SK-N-SH (cell line): ENCODE measurements at regions not wholly inside any gene's neighbourhood (a gene's known extent, or its start where the extent isn't known, plus 50 kb on each side); places are given as distances from the start of the nearest gene placed in this dataset.

Experiments used
- CTCF ChIA-PET: fragments of 300-600, 350-600 bp; formaldehyde crosslinking; extraction: SDS; loops from one replicate; lab custom pipeline; 2021; lab: Yijun Ruan, JAX
- POLR2A ChIA-PET: fragments of 350-600 bp; sonication (Branson Sonifier 250); formaldehyde crosslinking; extraction: SDS; loops from one replicate; lab custom pipeline; 2020; ENCODE audit warnings: antibody characterized with exemption, inconsistent platforms; lab: Yijun Ruan, JAX
- DNase-seq: peaks from one replicate; pipeline ENCODE4 v3.0.0; 2012
- H2AFZ ChIP-seq: fragments of 200-600 bp; sonication (generic); 2 replicates; pipeline ENCODE4 v1.8.1; 2016; ENCODE audit warnings: antibody characterized with exemption, mild to moderate bottlenecking, low read depth
- H3F3A ChIP-seq: fragments of 200-600 bp; sonication (generic); replicated peaks from 2 replicates; pipeline ENCODE3; 2016; ENCODE audit warnings: antibody characterized with exemption, mild to moderate bottlenecking; ENCODE audit not compliant: insufficient read depth
- H3K27ac ChIP-seq, 2 experiments: fragments of 200-500 bp in 1 of 2; fragments of 200-600 bp in 1 of 2; sonication (Bioruptor generic) in 1 of 2; sonication (generic), shearing (Covaris generic) in 1 of 2; 2 replicates each; pipeline versions ENCODE4 v1.5.1 to v1.6.1; 2014 to 2016; ENCODE audit warnings: low read depth in 2 of 2, inconsistent platforms in 1 of 2, low read length in 1 of 2, mild to moderate bottlenecking in 1 of 2, mixed read lengths in 1 of 2
- H3K27me3 ChIP-seq: fragments of 200-600 bp; sonication (generic), shearing (Covaris generic); 2 replicates; pipeline ENCODE4 v1.6.1; 2016; ENCODE audit warnings: mixed run types; ENCODE audit not compliant: insufficient read depth
- H3K36me3 ChIP-seq, 2 experiments: fragments of 200-500 bp in 1 of 2; fragments of 200-600 bp in 1 of 2; sonication (Bioruptor generic) in 1 of 2; sonication (generic) in 1 of 2; replicated peaks in 1 of 2; 2 replicates each; pipeline versions ENCODE3 to v1.5.1; 2014 to 2016; ENCODE audit warnings: low read length in 1 of 2, mild to moderate bottlenecking in 1 of 2; ENCODE audit not compliant: insufficient read depth in 2 of 2, control insufficient read depth in 1 of 2
- H3K4me1 ChIP-seq, 2 experiments: fragments of 200-500 bp in 1 of 2; fragments of 200-600 bp in 1 of 2; sonication (Bioruptor generic) in 1 of 2; sonication (generic), shearing (Covaris generic) in 1 of 2; 2 replicates each; pipeline versions ENCODE4 v1.5.1 to v1.6.1; 2014 to 2016; ENCODE audit warnings: low read depth in 1 of 2, low read length in 1 of 2, mixed run types in 1 of 2; ENCODE audit not compliant: insufficient read depth in 2 of 2, control insufficient read depth in 1 of 2
- H3K4me2 ChIP-seq: fragments of 200-600 bp; sonication (generic), shearing (Covaris generic); 2 replicates; pipeline ENCODE4 v1.6.1; 2017; ENCODE audit warnings: mixed run types
- H3K4me3 ChIP-seq, 2 experiments: fragments of 200-500 bp in 1 of 2; fragments of 200-600 bp in 1 of 2; sonication (Bioruptor generic) in 1 of 2; sonication (generic), shearing (Covaris generic) in 1 of 2; 2 replicates each; pipeline versions ENCODE4 v1.5.1 to v1.8.1; 2014 to 2016; ENCODE audit warnings: low read depth in 2 of 2, inconsistent platforms in 1 of 2, low read length in 1 of 2, mild to moderate bottlenecking in 1 of 2, mixed read lengths in 1 of 2, moderate library complexity in 1 of 2
- H3K79me2 ChIP-seq: fragments of 200-600 bp; sonication (generic); 2 replicates; pipeline ENCODE4 v1.8.1; 2017; ENCODE audit warnings: mild to moderate bottlenecking; ENCODE audit not compliant: insufficient read depth
- H3K9ac ChIP-seq: fragments of 200-600 bp; sonication (generic); 2 replicates; pipeline ENCODE4 v1.6.1; 2017; ENCODE audit warnings: mixed run types
- H3K9me2 ChIP-seq: fragments of 200-600 bp; sonication (generic); 2 replicates; pipeline ENCODE4 v1.6.1; 2017; ENCODE audit warnings: mixed run types
- H3K9me3 ChIP-seq: fragments of 200-600 bp; sonication (generic); 2 replicates; pipeline ENCODE4 v1.6.1; 2017; ENCODE audit warnings: mixed run types, mild to moderate bottlenecking, moderate library complexity
- H4K20me1 ChIP-seq: fragments of 200-600 bp; sonication (generic); 2 replicates; pipeline ENCODE4 v1.6.1; 2017; ENCODE audit warnings: mild to moderate bottlenecking, mixed run types; ENCODE audit not compliant: insufficient read depth
- CTCF ChIP-seq: fragments of 200-600 bp; sonication (generic); IDR thresholded peaks from 2 replicates; pipeline ENCODE4 v1.6.1; 2017; ENCODE audit warnings: antibody characterized with exemption, mild to moderate bottlenecking, moderate library complexity
- EZH2phosphoT487 ChIP-seq: fragments of 200-600 bp; sonication (generic); IDR thresholded peaks from 2 replicates; pipeline ENCODE4 v1.6.1; 2017; ENCODE audit warnings: low read depth, mixed run types, mild to moderate bottlenecking, antibody characterized with exemption, moderate library complexity, borderline replicate concordance
- FOSL2 ChIP-seq: IDR thresholded peaks from 2 replicates; pipeline ENCODE4 v1.4.0; 2012; ENCODE audit warnings: low read depth, mild to moderate bottlenecking, moderate library complexity, borderline replicate concordance
- FOXJ3 ChIP-seq: sonication (generic); formaldehyde crosslinking; IDR thresholded peaks from 2 replicates; pipeline ENCODE4 v1.5.1; 2020; ENCODE audit warnings: mild to moderate bottlenecking, missing genetic modification reagents
- GABPA ChIP-seq: IDR thresholded peaks from 2 replicates; pipeline ENCODE4 v1.4.0; 2012; ENCODE audit warnings: low read depth, mild to moderate bottlenecking
- GATA2 ChIP-seq: sonication (generic); formaldehyde crosslinking; IDR thresholded peaks from 2 replicates; pipeline ENCODE4 v1.5.0; 2020; ENCODE audit warnings: mild to moderate bottlenecking, missing genetic modification reagents
- JUND ChIP-seq: IDR thresholded peaks from 2 replicates; pipeline ENCODE4 v1.4.0; 2012
- MAX ChIP-seq: IDR thresholded peaks from 2 replicates; pipeline ENCODE4 v1.4.0; 2012; ENCODE audit warnings: low read depth
- MEF2A ChIP-seq: IDR thresholded peaks from 2 replicates; pipeline ENCODE4 v1.4.0; 2012; ENCODE audit warnings: low read depth, borderline replicate concordance
- MXI1 ChIP-seq: IDR thresholded peaks from 2 replicates; pipeline ENCODE4 v1.6.1; 2012; ENCODE audit warnings: mild to moderate bottlenecking, low read depth, low read length, improper control_type of control experiment
- NRF1 ChIP-seq: IDR thresholded peaks from 2 replicates; pipeline ENCODE4 v1.6.1; 2012; ENCODE audit warnings: low read depth, mild to moderate bottlenecking, low read length
- RAD21 ChIP-seq: IDR thresholded peaks from 2 replicates; pipeline ENCODE4 v1.6.1; 2012; ENCODE audit warnings: mild to moderate bottlenecking, low read length
- RCOR1 ChIP-seq: fragments of 150-350 bp; IDR thresholded peaks from 2 replicates; pipeline ENCODE4 v1.6.1; 2017; ENCODE audit warnings: antibody characterized with exemption, low read length
- RXRA ChIP-seq: IDR thresholded peaks from 2 replicates; pipeline ENCODE4 v1.4.0; 2012; ENCODE audit warnings: low read depth, mild to moderate bottlenecking, borderline replicate concordance
- SMC3 ChIP-seq: IDR thresholded peaks from 2 replicates; pipeline ENCODE4 v1.6.1; 2012; ENCODE audit warnings: low read depth, low read length, improper control_type of control experiment
- TAF1 ChIP-seq: IDR thresholded peaks from 2 replicates; pipeline ENCODE4 v1.6.1; 2012; ENCODE audit warnings: low read depth, mild to moderate bottlenecking, low read length, moderate library complexity, borderline replicate concordance
- TCF12 ChIP-seq: IDR thresholded peaks from 2 replicates; pipeline ENCODE4 v1.4.0; 2012
- USF1 ChIP-seq: IDR thresholded peaks from 2 replicates; pipeline ENCODE4 v1.4.0; 2012; ENCODE audit warnings: low read depth, borderline replicate concordance
- YY1 ChIP-seq: IDR thresholded peaks from 2 replicates; pipeline ENCODE4 v1.4.0; 2012; ENCODE audit warnings: low read depth, mild to moderate bottlenecking
- WGBS: methylation state at CpG from one replicate; pipeline ENCODE4 v1.1.6; 2017; ENCODE audit warnings: low lambda C conversion rate; 5-methylcytosine and 5-hydroxymethylcytosine counted together

- peak; percentile 53 for DNase-seq
- POLR2A ChIA-PET: no interaction called here
- TF ChIP-seq GATA2 (no peak), FOSL2 (no peak), RCOR1 (no peak), JUND (no peak), FOXJ3 (CRISPR knock-in tag) (no peak), NRF1 (0 out of 2 replicates have a peak, but pooled peaks have one; percentile 3), RAD21 (peak; percentile 72), EZH2phosphoT487 (no peak), MEF2A (no peak), SMC3 (peak; percentile 64), MXI1 (no peak), CTCF (peak; percentile 76), TAF1 (no peak), MAX (no peak), USF1 (no peak), TCF12 (no peak), RXRA (no peak), GABPA (no peak), YY1 (no peak)
Observed at GRCh38 chr1:209190591-209191261, 392.8 kb upstream of the CAMK1G start.

More at GRCh38 chr1:209190591-209191261, 392.8 kb upstream of the CAMK1G start:
- H4K20me1 ChIP-seq: no peaks in the 10 kb centered on the region
- H3K27me3 ChIP-seq: no peaks in the 10 kb centered on the region
- no peaks in the 10 kb centered on the region for H3K79me2 ChIP-seq
- H3K4me2 ChIP-seq: no peak overlapping the region
- no peak overlapping the region for H3K9ac ChIP-seq
- H3K27ac ChIP-seq: no peak overlapping the region
- no peak overlapping the region for H2AFZ ChIP-seq
- H3K4me3 ChIP-seq: peak overlapping the region in 1 of 2 experiments; percentile 33; a peak in 1 of 4 replicates
- CTCF ChIA-PET: interaction anchor here (0.6 to 2.1 kb wide), 5 partner anchors 9 to 163 kb away, joined by 3 to 5 read pairs (median 3); no protein-coding TSS in a partner anchor
- WGBS: 53% methylated on average over 11 of the region's 12 CpGs
- no peaks in the 10 kb centered on the region for H3K9me2 ChIP-seq
- H3F3A ChIP-seq: no peaks in the 10 kb centered on the region
- H3K9me3 ChIP-seq: no peaks in the 10 kb centered on the region; the same call in 1 of the 2 replicates
- no peaks in the 10 kb centered on the region for H3K36me3 ChIP-seq
- peaks cover 0 to 5% of the 10 kb centered on the region in 2 experiments; a peak in 2 of 4 replicates for H3K4me1 ChIP-seq
